Brain pericyte (primary cell): ENCODE measurements at regions not wholly inside any gene's neighbourhood (a gene's known extent, or its start where the extent isn't known, plus 50 kb on each side); places are given as distances from the start of the nearest gene placed in this dataset.

Experiments
- DNase-seq: peaks from one replicate; pipeline ENCODE4 v3.0.0-alpha.2; 2012; ENCODE audit warnings: low read depth, low spot score

DNA sequence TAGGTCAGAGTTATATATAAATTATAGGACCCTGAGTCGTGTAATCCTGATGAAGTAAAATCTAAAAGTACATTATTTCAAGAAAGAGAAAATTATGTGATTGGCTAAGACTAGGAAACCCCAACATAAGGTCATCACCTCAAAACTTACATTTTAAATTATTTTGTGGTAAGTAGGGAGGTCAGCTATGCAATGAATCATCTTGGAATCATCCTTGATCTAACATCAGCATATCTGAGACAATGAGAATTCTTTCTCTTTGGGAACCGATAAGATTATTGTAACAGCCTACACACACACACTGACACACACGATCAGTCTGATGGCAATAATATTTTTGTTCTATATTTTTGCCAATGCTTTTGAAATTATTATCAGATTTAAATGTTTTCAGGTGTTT, 904.8 kb upstream of the CHAC2 start:
- DNase-seq: no peak

DNA sequence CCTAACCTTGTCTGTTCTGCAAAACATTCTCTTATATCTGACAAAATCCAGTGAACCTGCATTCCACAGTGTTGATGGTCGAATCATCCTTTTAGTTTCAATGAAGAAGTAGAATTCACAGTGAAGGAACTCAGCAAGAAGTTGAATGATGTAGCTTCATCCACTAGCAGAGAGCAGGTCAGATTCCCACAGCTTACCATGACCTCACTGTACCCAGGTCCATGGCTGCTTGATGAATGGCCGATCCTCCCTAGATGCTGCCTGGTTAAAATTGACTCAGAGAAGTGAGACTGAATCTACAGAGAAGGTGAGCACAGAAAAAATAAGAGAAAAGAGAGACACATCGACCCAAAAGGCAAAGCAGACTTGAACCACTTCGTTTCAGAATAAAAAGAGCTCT, 906.0 kb upstream of the CHAC2 start:
- DNase-seq: no peak

DNA sequence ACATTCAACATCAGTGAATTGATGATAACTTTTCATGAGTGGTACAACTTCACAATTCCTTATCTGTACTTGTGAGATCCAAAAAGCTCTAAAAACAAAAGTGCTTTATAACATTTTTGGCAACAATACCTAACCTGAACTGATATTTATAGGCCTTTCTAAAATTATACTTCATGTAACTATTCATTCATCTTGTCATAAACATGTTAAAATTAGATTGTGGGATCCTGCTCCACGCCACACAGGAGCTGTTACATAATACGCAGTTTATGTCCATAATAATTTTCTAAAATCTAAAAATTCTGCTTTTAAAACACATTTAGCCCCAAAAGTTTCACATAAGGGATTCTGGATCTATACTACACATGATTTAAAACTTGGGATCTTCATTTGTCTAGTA, 908.5 kb upstream of the CHAC2 start:
- DNase-seq: no peak

DNA sequence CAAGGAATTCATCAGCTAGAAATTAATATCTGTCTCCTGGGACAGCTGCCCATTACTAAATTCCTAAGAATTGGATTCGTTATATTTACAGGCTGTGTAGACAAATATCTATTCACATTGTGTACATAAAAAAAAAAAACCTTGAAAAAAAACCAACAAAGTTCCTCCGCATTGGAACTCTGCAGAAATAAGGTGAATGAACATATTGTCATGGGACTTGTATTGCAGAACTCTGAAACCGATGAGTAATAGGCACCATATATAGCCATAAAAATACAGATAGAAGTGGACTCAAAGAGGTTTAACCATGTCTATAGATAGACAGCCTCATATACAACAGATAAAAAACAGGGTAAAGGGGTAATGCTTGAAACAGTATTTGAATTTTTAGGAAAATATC, 909.9 kb upstream of the CHAC2 start:
- DNase-seq: no peak

DNA sequence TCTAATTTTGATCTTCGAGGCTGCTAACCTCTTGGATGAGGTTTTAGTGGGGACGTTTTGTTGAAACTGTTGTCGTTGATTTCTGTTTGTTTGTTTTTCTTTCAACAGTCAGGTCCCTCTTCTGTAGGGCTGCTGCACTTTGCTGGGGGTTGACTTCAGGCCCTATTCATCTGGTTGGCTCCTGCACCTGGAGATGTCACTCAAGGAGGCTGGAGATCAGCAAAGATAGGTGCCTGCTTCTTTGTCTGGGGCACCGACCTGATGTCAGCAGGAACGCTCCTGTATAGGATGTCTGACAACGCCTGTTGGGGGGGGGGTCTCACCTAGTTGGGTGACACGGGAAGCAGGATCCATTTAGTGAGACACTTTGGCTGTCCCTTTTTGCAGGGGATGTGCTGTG, 915.6 kb upstream of the CHAC2 start:
- no peak for DNase-seq

DNA sequence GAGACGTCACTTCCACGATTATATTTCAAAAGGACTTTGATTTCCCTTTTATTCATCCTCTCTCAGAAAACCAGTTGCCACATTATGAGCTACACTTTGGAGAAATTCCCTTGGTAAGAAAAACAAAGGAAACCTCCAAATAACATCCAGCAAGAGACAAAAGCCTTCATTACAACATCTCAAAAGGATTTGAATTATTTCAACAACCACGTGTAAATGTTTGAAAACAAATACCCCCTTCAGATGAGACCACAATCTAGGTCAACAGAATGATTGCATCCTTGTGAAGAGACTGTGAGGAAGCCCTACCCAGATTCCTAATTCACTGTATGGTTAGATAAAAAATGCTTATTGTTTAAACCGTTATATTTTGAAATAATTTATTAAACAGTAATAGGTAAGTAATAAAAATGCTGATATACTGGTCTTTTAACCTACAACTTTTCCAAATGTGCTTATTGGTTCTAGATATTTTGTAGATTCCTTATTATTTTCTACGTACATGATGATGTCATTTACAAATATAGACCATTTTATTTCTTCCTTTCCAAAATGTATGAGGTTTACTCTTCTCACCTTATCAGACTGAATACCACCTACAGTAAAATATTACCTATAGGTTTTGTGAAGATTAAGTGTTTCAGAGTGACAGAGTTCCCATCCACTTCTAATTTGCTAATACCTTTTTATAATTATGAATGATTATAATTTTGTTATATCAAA, 922.7 kb upstream of the CHAC2 start:
- no peak for DNase-seq

DNA sequence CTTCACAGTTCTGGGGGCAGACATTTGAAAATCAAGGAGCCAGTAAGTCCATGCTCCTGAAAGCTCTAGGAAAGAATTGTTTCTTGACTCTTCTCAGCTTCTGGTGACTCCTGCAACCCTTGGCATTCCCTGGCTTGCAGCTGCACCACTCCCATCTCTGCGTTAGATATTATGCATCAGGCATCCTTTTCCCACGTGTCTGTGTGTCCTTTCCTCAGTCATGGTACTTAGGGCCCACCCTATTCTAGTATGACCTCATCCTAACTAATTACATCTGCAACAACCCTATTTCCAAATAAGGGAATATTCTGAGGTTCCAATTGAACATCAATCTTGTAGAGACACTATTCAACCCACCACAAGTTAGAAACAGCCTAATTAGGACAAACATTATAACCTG, 931.7 kb upstream of the CHAC2 start:
- DNase-seq: no peak

DNA sequence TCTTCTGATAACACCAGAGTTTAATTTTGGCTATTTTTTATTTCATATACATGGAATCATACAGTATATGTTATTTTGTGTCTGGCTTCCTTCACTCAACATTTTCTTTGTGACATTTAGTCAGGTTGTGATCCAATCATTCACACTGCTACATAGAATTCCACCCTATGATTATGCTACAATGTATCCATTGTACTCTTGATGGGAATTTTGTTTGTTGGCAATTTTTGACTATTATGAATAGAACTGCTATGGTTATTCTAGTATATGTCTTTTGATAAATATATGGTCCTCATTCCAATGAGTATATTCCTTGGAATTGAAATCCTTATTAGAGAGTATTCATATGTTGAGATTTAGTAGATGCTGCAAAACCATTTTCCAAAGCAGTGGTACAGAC, 936.4 kb upstream of the CHAC2 start:
- no peak for DNase-seq

DNA sequence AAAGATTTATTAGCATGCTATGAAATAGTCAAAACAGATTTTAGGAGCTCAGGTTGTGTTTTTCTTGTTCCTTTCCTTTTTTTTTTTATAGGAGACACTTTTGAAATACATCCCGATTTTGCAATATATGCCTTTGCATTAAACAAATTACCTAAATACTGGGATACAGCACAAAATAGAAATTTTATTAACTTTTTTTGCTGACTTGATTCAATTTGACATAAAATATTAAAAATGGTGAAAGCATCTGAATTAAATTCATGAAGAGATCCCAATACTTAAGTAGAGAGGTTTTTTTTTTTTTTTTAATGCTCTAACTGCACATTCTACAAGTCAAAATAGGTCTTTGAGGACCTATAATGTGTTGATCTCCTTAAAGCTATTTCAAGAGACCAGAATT, 939.5 kb upstream of the CHAC2 start:
- no peak for DNase-seq

DNA sequence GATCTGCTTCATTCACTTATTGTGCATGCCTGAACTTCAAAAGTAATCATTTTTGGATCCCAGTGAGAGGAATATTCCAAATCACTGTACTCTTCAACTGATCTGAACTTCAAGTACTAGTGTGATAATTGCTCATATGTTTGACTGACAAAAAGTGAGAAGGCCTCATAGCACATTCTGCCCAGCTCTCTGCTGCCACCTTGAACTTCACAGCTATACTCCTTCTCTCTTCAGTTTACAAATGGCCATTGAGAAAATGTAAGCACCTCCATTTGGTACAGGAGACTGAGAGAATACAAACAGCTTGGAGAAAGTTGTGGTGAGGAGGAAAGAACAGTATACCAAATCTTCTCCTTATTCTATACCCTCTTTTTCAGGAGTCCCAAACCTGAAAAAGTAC, 946.0 kb upstream of the CHAC2 start:
- DNase-seq: no peak

DNA sequence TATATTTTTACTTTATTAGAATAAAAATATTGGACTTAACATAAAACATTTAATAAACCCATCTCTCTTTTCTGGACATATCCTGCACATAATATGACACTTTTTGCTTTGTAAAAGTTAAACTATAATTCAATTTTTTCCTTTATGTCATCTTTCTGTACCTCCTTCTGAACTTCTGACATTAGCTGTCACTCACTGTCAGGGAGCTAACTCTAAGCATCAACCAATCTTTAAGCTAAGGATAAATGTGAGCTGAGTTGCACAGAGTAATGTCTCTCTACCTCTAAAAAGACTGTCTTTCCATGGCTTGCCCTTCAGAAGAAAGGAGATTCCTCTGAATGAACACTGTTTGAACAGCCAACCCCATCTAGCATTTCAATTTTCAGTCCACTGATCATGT, 948.6 kb upstream of the CHAC2 start:
- no peak for DNase-seq

DNA sequence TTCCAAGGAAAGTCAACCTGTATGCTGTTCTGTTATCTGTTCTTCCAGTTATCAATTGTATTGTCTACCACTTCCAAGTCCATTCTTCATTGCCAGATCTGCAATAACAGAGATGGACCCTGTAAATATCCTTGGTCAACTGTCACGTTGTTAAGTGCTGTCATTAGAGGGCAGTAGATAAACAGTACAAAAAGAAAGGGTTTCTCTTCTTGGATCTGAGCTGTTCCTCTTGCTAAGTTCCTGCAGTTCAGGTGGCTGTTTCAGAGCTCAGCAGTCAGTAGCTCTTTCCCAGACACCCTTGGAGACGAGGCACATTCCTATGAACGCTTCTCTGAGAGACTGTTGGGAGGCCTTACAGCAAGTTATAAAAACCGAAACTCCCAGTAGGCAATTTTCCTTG, 957.1 kb upstream of the CHAC2 start:
- peak; percentile 25 for DNase-seq

DNA sequence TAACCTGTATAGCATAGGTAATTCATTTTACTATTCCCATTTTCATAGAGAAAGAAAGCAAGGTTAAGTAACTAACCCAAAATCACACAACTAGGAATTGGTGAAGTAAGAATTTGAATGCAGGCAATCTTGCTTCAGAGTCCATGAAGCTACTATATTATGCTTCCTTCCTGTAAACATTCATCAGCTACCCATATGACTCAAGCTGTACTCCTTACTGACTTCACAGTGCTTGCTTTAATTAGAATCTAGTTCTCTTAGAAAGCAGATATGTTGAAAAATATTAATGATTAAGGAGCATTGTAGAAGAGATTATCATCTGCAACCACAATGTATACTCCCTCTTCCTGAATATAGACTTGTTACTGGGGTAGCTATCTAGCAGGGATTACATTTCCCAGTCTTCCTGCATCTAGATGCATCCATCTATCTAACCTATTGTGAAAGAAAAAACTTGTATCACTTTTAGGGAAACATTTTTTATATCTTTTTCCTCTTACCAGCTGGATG, 961.6 kb upstream of the CHAC2 start:
- no peak for DNase-seq

DNA sequence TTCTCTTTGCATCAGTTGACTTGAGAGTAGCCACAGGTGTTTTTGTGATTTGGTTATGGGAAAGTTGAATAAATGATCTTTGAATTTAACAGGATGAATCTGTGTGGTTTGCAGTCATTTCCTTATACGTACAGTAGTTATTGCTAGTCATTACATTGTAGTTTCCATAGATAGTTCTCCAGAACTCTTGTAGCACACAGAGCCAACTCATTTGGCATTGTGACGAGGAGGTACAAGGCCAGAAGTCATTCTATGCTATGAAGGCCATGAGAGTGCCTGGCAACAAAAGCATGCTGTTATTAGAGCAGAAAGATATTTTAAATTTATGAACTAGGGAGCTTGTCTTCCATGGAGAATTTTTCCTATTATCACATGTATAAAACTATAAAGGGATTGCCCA, 973.0 kb upstream of the CHAC2 start:
- no peak for DNase-seq

DNA sequence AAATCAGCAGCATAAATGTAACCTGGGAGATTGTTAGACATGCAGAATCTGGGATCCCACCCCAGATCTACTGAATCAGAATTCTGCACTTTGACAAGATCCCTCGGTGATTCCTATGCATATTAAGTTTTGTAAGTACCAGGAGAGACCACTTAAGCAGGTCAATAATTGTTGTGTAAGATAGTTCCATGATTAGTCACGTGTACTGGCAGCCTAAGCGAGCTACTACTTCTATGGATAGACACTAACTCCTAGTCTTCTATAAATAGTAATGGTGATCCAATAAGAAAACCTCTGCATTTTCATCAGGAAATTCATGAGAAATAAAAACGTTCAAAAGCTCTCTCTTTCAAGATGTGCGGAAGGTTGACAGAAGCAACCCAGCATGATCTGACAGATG, 988.2 kb upstream of the CHAC2 start:
- no peak for DNase-seq

DNA sequence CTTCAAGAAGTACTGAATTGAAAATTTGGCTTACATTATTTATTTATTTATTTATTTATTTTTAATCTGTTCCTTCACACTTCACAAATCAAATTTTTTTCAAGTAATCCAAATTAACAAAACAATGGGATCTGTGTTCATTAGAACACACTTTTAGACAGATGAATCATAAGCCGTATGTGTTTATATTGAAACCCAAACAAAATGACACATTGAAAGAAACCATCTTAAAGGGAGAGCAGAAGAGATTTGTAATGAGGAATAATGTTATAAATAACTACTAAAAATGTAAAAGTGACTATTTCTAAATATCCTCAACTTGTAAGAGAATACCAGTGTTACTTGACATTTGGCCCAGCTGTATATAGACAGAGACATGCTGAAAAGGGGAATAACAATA, 991.0 kb upstream of the CHAC2 start:
- DNase-seq: no peak

DNA sequence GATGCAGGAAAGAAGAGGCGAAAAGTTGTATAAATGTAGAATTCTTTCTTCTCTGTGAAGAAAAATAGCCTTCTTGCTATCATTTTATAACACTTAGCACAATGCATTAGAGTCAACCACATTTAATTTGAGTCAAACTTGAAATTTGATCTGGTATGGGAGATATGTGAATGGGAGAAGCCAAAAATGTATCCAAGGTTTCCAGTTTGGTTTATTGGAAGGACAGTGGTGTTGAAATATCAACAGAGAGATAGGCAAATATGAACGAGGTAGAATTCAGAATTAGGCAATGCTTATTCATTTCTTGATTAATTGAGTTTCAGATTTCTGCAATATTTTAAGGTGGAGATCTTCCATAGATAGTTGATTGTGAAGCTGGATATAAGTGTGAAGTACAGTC, 991.9 kb upstream of the CHAC2 start:
- no peak for DNase-seq

DNA sequence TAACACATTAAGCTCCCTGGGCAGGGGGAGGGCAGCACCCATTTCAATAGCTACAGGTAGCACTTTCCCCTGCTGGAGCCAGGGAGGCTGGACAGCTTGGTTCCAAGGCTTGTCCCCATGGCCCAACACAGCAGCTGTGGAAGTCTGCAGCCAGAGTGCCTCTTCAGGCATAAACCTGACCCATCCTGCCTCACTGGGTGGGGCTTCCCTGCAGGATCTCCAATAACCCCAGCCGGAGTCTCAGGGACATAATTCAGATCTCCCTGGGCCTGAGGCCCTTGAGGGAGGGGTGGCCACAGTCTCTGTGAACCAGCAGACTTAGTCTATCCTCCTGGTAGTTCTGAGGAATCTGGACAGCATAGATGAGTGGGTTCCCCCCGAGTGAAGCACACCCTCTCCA, 1001.9 kb upstream of the CHAC2 start:
- no peak for DNase-seq

DNA sequence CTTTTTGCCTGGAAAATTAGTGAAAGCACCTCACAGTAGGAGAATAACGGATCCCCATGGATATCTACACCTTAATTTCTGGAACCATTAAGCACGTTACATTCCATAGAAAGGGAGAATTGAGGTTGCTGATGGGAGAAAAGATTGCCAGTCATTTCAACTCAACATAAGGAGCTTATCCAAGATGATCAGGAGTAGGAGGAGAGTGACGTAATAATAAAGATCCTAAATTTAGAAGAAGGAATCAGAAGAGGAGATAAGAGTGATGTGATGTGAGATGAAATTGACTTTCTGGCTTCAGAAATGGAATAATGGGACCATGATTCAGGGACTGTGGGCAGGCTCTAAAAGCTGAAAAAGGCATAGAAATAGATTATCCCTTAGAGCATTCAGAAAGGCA, 1017.8 kb upstream of the CHAC2 start:
- DNase-seq: no peak

DNA sequence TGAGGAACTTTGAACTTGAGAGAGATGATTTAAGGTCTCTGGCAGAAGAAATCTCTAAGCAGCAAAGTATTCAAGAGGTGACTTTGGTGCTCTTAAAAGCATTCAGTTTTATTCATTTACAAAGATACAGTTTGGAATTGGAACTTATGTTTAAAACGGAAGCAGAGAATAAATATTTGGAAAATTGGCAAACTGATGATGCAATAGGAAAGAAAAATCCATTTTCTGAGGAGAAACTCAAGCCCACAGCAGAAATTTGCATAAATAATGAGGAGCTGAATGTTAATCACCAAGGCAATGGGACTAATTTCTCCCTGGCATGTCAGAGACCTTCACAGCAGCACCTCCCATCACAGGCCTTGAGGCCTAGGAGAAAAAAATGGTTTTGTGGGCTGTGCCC, 1022.5 kb upstream of the CHAC2 start:
- no peak for DNase-seq

DNA sequence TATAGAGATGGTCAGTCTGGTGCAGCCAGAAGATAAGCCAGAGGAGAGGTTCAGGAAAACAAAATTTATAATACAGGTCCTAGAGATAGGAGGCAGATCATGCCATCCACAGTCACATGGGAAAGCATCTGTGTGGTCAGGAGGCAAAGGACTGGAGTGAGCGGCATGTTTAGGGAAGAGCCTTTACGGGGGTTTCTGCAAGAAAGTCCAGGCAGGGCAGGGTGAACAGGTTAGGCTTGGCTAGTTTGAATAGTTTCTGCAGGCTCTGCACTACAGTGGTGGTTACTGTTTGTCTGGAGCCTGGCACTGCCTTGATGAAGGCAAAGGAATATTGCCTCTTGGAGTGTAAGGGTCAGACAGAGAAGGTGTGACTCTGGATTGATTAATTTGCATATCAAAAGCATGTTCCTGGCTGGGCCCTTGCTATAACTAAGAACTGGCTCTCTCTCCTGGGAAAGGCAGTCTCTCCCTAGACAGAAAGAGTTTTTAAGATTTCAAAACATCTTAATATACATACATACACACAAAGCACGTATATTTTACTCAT, 1034.7 kb upstream of the CHAC2 start:
- no peak for DNase-seq

DNA sequence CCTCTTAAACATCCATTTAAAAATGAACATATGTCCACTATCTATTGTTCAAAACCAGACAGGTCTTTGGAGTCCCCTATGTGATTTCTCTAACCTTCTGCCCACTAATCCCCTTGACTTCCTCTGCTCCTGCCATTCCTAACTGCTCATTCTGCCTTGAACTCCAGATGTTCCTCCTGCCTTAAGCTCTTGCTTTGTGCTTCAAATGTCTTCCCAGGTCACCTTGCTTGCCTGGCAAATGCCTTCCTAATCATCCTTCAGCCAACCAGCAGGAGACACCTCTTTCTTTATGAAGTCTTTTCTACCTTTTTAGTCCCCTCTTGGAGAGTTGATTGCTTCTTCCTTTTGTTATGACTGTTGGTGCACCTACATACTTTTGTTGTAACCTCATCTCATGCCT, 1043.0 kb upstream of the CHAC2 start:
- DNase-seq: no peak

DNA sequence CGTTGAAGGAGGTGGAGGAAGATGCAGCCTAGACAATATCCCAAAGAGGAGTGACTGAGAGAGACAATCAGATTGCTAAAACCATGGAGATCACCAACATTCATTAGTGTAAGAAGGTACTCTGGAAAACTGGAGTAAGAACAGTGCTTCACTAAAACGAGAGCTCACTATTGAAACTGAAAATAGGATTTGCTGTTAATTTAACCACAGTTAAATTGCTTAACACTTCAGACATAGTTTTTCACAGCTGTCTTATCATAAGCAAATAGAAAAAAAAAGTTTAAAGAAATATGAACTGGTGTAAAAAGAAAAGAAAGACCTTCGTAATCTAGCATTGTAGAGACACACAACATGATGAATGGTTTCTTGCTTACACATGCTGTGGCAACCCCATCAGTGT, 1049.8 kb upstream of the CHAC2 start:
- no peak for DNase-seq
